Epithelial cell of proximal tubule (primary cell): ENCODE measurements at regions not wholly inside any gene's neighbourhood (a gene's known extent, or its start where the extent isn't known, plus 50 kb on each side); places are given as distances from the start of the nearest gene placed in this dataset.

Source experiments
- DNase-seq: peaks from one replicate; pipeline ENCODE4 v3.0.0-alpha.2; 2011; ENCODE audit warnings: low read depth
- H3K4me3 ChIP-seq: 2 replicates; pipeline ENCODE4 v1.5.1; 2011; ENCODE audit warnings: low read depth, mild to moderate bottlenecking, low read length
- CTCF ChIP-seq: conservative IDR thresholded peaks from 2 replicates; pipeline ENCODE4 v1.5.1; 2012; ENCODE audit warnings: low read depth, mild to moderate bottlenecking, low read length

DNA sequence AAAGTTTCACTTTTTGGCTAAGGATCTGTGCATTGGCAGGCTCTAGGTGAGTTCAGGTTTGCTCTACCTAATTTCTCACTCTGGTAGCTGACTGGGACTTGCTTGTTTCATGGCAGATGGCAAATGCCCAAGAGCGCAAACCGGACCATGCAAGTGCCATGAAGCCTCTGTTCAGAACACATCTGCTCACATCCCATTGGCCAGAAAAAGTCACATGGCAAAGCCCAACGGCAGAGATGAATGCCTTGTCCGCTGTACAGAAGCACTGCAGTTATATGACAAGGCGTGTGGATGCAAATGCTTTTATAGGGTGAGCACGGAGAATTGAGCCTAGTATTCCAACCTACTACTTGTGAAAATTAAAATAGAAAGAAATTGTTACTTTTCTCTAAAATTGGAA lies 202.2 kb upstream of the HMGA2 start:
- DNase-seq: no peak
- no peak for TF ChIP-seq CTCF
- no peak overlapping the region for H3K4me3 ChIP-seq

- no peak for TF ChIP-seq CTCF
- H3K4me3 ChIP-seq: no peak overlapping the region
- DNase-seq: no peak
These were observed 200.8 kb upstream of the HMGA2 start for GRCh38 chr12:65623507-65623906.

GRCh38 chr12:65624554-65625086 lies 199.7 kb upstream of the HMGA2 start:
- no peak for TF ChIP-seq CTCF
- no peak overlapping the region for H3K4me3 ChIP-seq
- DNase-seq: no peak

DNA sequence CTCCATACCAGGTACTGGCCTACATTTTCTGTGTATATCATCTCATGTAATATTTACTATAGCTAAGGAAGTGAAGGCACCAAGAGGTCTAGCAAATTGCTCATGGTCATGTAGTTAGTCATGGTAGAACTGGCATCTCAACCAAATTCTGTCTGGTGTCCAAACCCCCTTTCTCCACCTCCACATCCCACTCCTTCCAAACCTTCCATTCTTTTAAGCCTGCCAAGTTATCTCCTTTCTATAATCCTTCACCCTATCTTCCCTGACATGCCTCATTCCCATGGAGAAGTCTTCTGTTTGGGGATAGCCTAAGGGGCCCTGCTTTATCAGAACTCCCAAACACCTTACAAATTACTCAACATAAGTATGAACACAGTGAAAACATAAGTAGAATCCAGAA lies 196.2 kb upstream of the HMGA2 start:
- no peak for DNase-seq
- no peak for TF ChIP-seq CTCF
- H3K4me3 ChIP-seq: no peak overlapping the region

GRCh38 chr12:65630555-65630954 lies 193.7 kb upstream of the HMGA2 start:
- DNase-seq: no peak
- TF ChIP-seq CTCF: no peak
- no peak overlapping the region for H3K4me3 ChIP-seq

DNA sequence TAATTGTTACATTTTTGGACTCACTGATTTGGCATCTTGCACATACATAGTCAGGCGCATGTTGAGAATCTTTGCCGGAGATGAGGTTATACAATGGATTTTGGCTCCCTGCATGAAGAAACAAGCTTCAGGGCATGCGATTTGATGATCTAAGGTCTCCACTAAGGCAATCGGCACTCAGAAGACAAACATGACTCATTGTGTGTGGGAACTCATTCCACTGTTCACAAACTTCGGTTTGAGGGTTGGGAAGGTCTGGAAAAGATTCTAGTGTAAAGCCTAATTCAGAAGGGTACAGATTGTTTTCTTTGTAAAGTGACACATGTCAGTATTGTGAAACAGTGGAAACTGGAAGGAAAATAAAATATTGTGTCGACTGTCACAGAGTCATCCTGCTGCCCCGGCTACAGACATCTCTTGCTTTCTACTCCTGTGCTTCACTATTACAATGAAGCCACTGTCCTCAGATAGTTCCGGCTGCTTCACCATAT lies 192.6 kb upstream of the HMGA2 start:
- no peak for TF ChIP-seq CTCF
- no peak overlapping the region for H3K4me3 ChIP-seq
- peak; percentile 100 for DNase-seq

DNA sequence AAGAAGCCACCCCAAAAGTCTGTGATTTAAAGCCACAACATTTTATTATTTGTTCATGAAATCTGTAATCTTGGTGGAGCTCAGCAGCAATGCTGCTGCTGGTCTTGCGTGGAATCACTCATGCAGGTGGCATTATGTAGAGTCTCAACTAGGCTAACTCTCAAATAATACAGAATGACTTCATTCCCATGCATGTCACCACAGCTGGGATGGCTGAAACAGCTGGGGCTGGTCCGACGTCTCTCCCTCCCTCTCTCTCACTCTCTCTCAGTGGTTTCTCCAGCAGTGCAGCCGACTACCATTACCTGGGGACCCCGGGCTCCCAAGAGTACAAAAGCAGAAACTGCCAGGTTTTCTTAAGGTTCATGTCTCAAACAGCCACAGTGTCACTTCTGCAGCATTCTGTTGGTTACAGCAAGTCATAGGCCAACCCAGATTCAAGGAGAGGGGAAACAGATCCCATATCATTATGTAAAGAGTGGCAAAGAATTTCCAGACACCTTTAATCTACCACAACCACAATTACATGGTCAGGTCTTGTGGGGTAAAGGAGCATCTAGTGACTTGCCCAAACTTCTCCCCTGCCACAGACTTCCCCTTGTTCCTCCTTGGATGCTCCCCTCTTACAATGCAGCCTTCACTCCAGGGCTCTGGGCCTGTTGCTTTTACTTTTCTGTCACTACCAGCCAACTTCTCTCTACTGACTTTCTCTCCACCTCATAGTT lies 192.0 kb upstream of the HMGA2 start:
- DNase-seq: no peak
- TF ChIP-seq CTCF: no peak
- no peak overlapping the region for H3K4me3 ChIP-seq
